ENCODE measurements at regions not wholly inside any gene's neighbourhood (a gene's known extent, or its start where the extent isn't known, plus 50 kb on each side); places are given as distances from the start of the nearest gene placed in this dataset.

DNA sequence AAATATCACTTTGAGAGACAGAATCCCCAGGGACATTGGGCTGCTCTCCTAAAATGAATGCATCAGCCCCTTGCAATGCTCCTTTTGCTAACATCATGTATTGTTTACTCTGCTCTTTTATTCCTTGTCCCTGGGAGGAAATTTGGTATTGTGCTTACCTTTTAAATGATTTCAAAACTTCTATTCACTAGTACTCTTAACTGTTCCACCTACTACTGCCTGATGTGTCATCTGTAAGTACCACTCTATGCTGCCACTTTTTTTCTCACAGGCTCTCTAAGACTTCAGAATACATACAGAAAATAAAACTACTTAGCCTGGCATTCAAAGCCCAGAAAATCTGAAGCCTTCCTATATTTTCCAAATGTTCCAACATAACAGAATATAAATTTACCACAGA lies 667.2 kb downstream of the BRINP1 start:
- TF ChIP-seq, protein P1, sequence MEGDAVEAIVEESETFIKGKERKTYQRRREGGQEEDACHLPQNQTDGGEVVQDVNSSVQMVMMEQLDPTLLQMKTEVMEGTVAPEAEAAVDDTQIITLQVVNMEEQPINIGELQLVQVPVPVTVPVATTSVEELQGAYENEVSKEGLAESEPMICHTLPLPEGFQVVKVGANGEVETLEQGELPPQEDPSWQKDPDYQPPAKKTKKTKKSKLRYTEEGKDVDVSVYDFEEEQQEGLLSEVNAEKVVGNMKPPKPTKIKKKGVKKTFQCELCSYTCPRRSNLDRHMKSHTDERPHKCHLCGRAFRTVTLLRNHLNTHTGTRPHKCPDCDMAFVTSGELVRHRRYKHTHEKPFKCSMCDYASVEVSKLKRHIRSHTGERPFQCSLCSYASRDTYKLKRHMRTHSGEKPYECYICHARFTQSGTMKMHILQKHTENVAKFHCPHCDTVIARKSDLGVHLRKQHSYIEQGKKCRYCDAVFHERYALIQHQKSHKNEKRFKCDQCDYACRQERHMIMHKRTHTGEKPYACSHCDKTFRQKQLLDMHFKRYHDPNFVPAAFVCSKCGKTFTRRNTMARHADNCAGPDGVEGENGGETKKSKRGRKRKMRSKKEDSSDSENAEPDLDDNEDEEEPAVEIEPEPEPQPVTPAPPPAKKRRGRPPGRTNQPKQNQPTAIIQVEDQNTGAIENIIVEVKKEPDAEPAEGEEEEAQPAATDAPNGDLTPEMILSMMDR (IDR thresholded peaks at IDR 0.05; ENCODE audit: low read depth, low read length, missing control alignments), result no peak
- no peak for DNase-seq

DNA sequence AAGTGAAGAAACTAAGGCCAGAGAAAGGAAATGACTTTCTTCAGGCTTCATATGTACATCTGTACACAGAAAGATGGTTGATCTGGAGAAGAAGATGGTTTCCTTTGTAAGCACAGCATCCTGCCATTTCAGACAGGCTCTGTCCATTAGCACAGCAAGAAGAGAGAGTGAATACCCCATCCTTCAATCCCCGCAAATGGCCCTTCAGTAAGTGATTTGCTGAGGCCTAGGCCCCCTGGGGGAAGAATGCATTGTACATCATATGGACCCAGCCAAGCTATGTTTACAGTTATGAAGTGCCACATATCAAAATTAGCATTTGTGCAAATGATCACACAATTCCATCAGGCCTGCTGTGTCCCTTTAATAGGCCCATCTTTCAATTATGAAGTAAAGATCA lies 657.4 kb downstream of the BRINP1 start:
- Histone ChIP-seq H3K27ac (no peak overlapping the region), H3K36me3 (replicated peaks) (no peaks in the 10 kb centered on the region), H3K4me3 (ENCODE audit: low read depth, low read length) (no peak overlapping the region), H3K27me3 (replicated peaks) (no peaks in the 10 kb centered on the region)
- in situ Hi-C loops (cut with HindIII; ENCODE audit: low pct_ligation_motif_present, low sequenced_read_pairs), result no loop called here
- no peak for DNase-seq
- TF ChIP-seq, protein P1 (IDR thresholded peaks at IDR 0.05; ENCODE audit: low read depth, low read length, missing control alignments), result no peak

More for the DNA sequence above, 667.2 kb downstream of the BRINP1 start:
- in situ Hi-C loops (cut with HindIII; ENCODE audit: low pct_ligation_motif_present, low sequenced_read_pairs), result no loop called here
- no peak overlapping the region for H3K4me3 ChIP-seq (ENCODE audit: low read depth, low read length)
- H3K27me3 ChIP-seq (replicated peaks), result no peaks in the 10 kb centered on the region
- H3K27ac ChIP-seq, result no peak overlapping the region
- H3K36me3 ChIP-seq (replicated peaks), result no peaks in the 10 kb centered on the region

DNA sequence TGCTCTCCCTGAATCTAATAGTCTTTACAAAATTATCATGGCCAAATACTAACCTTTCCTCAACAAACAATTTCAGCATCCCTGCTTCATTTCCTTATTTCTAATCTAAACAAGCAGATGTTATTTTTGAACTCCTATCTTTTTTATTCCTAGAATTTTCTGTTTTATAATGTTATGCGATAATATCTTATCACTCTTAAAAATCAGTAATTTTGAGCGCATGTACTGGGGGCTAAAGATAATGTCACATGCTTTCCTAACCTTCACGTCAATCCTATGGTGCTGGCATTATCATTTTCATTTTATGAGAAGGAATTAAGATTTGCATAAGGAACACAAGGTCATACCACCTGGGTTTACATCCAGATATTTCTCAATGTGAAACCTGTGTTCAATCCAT lies 648.0 kb downstream of the BRINP1 start:
- no peak overlapping the region for H3K4me3 ChIP-seq (ENCODE audit: low read depth, low read length)
- TF ChIP-seq, protein P1 (IDR thresholded peaks at IDR 0.05; ENCODE audit: low read depth, low read length, missing control alignments), result no peak
- H3K36me3 ChIP-seq (replicated peaks), result no peaks in the 10 kb centered on the region
- H3K27me3 ChIP-seq (replicated peaks), result no peaks in the 10 kb centered on the region
- no peak for DNase-seq
- no peak overlapping the region for H3K27ac ChIP-seq
- in situ Hi-C loops (cut with HindIII; ENCODE audit: low pct_ligation_motif_present, low sequenced_read_pairs), result no loop called here

DNA sequence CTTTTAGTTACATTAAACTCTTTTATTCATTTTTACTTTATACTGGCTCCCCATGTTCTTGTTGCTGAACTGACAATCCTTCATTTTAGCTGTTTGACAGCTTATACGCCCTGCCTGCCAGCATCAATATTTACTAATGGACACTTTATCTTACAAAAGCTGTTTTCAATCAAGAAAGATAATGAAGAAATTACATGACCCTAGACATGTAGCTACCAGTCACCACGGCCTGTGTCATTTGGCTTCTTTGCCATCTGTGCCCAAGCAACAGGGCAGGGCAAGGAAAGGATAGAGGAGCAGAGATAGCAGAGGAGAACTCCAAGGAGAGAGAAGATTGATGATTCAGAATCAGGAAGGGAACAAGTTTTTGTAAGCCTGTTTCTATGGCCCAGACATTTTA lies 647.3 kb downstream of the BRINP1 start:
- no peak overlapping the region for H3K27ac ChIP-seq
- DNase-seq, result no peak
- TF ChIP-seq, protein P1 (IDR thresholded peaks at IDR 0.05; ENCODE audit: low read depth, low read length, missing control alignments), result no peak
- in situ Hi-C loops (cut with HindIII; ENCODE audit: low pct_ligation_motif_present, low sequenced_read_pairs), result no loop called here
- H3K36me3 ChIP-seq (replicated peaks), result no peaks in the 10 kb centered on the region
- H3K27me3 ChIP-seq (replicated peaks), result no peaks in the 10 kb centered on the region
- H3K4me3 ChIP-seq (ENCODE audit: low read depth, low read length), result no peak overlapping the region

DNA sequence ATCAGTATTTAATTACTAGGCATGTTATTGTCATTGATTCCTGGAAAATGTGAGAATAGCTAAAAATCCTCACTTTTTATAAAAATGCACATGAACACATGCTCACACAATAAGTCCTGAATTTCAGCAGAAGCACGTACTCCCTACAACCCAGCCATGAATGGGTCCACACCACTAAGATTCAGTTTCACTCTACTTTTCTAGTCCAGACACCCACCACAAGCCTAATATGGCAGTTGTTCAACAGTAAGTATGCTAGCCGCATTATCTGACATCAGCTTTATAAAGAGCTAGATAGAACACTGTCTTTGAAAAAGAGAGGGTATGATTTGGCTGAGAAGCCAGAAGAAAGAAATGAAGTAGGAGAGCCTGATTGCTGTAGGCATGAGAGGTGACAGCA lies 639.3 kb downstream of the BRINP1 start:
- Histone ChIP-seq H3K4me3 (ENCODE audit: low read depth, low read length) (no peak overlapping the region), H3K27ac (no peak overlapping the region), H3K27me3 (replicated peaks) (no peaks in the 10 kb centered on the region), H3K36me3 (replicated peaks) (no peaks in the 10 kb centered on the region)
- TF ChIP-seq, protein P1 (IDR thresholded peaks at IDR 0.05; ENCODE audit: low read depth, low read length, missing control alignments), result no peak
- DNase-seq, result no peak
- in situ Hi-C loops (cut with HindIII; ENCODE audit: low pct_ligation_motif_present, low sequenced_read_pairs), result no loop called here

DNA sequence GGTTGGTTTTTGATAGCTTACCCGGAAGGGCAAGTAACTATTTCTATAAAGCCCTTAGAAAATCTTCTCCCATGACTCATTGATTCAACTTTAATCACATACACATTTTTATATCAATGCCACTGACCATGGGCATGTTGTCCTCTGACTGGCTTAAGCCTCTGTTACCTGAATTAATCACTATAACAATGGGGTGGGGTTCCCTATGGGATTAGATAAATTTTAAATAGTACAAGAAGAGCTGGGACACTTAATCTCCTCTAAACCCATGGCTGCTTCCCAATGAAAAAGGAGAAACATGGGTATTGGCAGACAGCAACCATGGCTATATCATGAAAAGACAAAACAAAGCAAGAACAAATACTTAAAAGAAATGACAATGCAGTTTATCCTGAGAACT lies 636.2 kb downstream of the BRINP1 start:
- Histone ChIP-seq H3K36me3 (replicated peaks) (no peaks in the 10 kb centered on the region), H3K4me3 (ENCODE audit: low read depth, low read length) (no peak overlapping the region), H3K27ac (no peak overlapping the region), H3K27me3 (replicated peaks) (no peaks in the 10 kb centered on the region)
- in situ Hi-C loops (cut with HindIII; ENCODE audit: low pct_ligation_motif_present, low sequenced_read_pairs), result no loop called here
- DNase-seq, result no peak
- TF ChIP-seq, protein P1 (IDR thresholded peaks at IDR 0.05; ENCODE audit: low read depth, low read length, missing control alignments), result no peak
